GM18868 (cell line): ENCODE measurements at regions not wholly inside any gene's neighbourhood (a gene's known extent, or its start where the extent isn't known, plus 50 kb on each side); places are given as distances from the start of the nearest gene placed in this dataset.

Experiments used
- ATAC-seq: cut with Tn5 transposase; IDR thresholded peaks from one replicate; pipeline ENCODE4 v1.9.1; 2021; ENCODE audit warnings: mild to moderate bottlenecking, moderate library complexity; ENCODE audit not compliant: unreplicated experiment

GRCh38 chr4:22220965-22221364, 272.4 kb upstream of the KCNIP4 start:
- no peak for ATAC-seq

- ATAC-seq, result no peak
Observed at GRCh38 chr4:22217480-22217879, 268.9 kb upstream of the KCNIP4 start.

- ATAC-seq, result no peak
Observed at GRCh38 chr4:22216278-22216677, 267.7 kb upstream of the KCNIP4 start.

- no peak for ATAC-seq
Observed at GRCh38 chr4:22215084-22215483, 266.5 kb upstream of the KCNIP4 start.

GRCh38 chr4:22203711-22204011, 255.1 kb upstream of the KCNIP4 start:
- no peak for ATAC-seq

- no peak for ATAC-seq
Observed at GRCh38 chr4:22202975-22203710, 254.6 kb upstream of the KCNIP4 start.

- no peak for ATAC-seq
Observed at GRCh38 chr4:22202246-22202974, 253.8 kb upstream of the KCNIP4 start.

GRCh38 chr4:22201256-22201655, 252.7 kb upstream of the KCNIP4 start:
- ATAC-seq, result no peak

GRCh38 chr4:22196551-22196950, 248.0 kb upstream of the KCNIP4 start:
- ATAC-seq, result no peak

GRCh38 chr4:22192084-22192511, 243.5 kb upstream of the KCNIP4 start:
- no peak for ATAC-seq

GRCh38 chr4:22191565-22191964, 243.0 kb upstream of the KCNIP4 start:
- no peak for ATAC-seq

GRCh38 chr4:22190855-22191254, 242.3 kb upstream of the KCNIP4 start:
- ATAC-seq, result no peak

GRCh38 chr4:22187203-22187820, 238.7 kb upstream of the KCNIP4 start:
- no peak for ATAC-seq

GRCh38 chr4:22181736-22182135, 233.2 kb upstream of the KCNIP4 start:
- ATAC-seq, result no peak

GRCh38 chr4:22179124-22179874, 230.7 kb upstream of the KCNIP4 start:
- ATAC-seq, result no peak

GRCh38 chr4:22174640-22175039, 226.1 kb upstream of the KCNIP4 start:
- ATAC-seq, result peak; percentile 76

GRCh38 chr4:22170353-22170752, 221.8 kb upstream of the KCNIP4 start:
- no peak for ATAC-seq

GRCh38 chr4:22167201-22167600, 218.6 kb upstream of the KCNIP4 start:
- ATAC-seq, result no peak

- no peak for ATAC-seq
Observed at GRCh38 chr4:22162454-22162853, 213.9 kb upstream of the KCNIP4 start.

- ATAC-seq, result no peak
Observed at GRCh38 chr4:22130741-22131140, 182.2 kb upstream of the KCNIP4 start.

- peak; percentile 80 for ATAC-seq
Observed at GRCh38 chr4:22129454-22130029, 181.0 kb upstream of the KCNIP4 start.
